Panc1 (cell line): ENCODE measurements at regions not wholly inside any gene's neighbourhood (a gene's known extent, or its start where the extent isn't known, plus 50 kb on each side); places are given as distances from the start of the nearest gene placed in this dataset.

Experiments used
- ATAC-seq: fragments of 200-7000 bp; cut with Tn5 transposase; 2 replicates; pipeline ENCODE4 v1.9.1; 2020; ENCODE audit warnings: mild to moderate bottlenecking, moderate library complexity
- BruUV-seq: library from RNA; stranded (reverse); fragments of 400-500 nt; replicated peaks from 2 replicates; lab custom pipeline; 2021; lab: Mats Ljungman, UMichigan
- CTCF ChIA-PET: fragments of 300-600 bp; sonication (Branson Sonifier 250); formaldehyde crosslinking; loops from one replicate; lab custom pipeline; 2022; ENCODE audit warnings: antibody characterized with exemption; lab: Charles Lee
- POLR2A ChIA-PET: fragments of 300-600 bp; sonication (Branson Sonifier 250); formaldehyde crosslinking; loops from one replicate; lab custom pipeline; 2022; ENCODE audit warnings: antibody characterized with exemption; lab: Charles Lee
- DNase-seq: peaks from one replicate; pipeline ENCODE4 v3.0.0-alpha.2; 2010; ENCODE audit warnings: low read depth, low spot score
- H3K27ac ChIP-seq: 2 replicates; pipeline ENCODE4 v1.5.1; 2011; ENCODE audit warnings: mild to moderate bottlenecking, low read length, inconsistent platforms
- H3K27me3 ChIP-seq: fragments of 200-500 bp; sonication (Bioruptor generic); 2 replicates; pipeline ENCODE4 v1.6.0; 2014; ENCODE audit warnings: low read length, inconsistent platforms; ENCODE audit not compliant: control insufficient read depth, insufficient read depth
- H3K36me3 ChIP-seq: fragments of 200-500 bp; sonication (Bioruptor generic); 2 replicates; pipeline ENCODE4 v1.5.1; 2014; ENCODE audit warnings: inconsistent platforms, mild to moderate bottlenecking, low read length, moderate library complexity; ENCODE audit not compliant: control insufficient read depth, insufficient read depth
- H3K4me1 ChIP-seq: 2 replicates; pipeline ENCODE4 v1.5.1; 2011; ENCODE audit warnings: inconsistent platforms, mild to moderate bottlenecking, low read length, moderate library complexity; ENCODE audit not compliant: control insufficient read depth, insufficient read depth
- H3K4me3 ChIP-seq, 2 experiments: 2 replicates each; pipeline ENCODE4 v1.5.1; 2011 to 2012; ENCODE audit warnings: low read depth in 2 of 2, low read length in 2 of 2, mild to moderate bottlenecking in 2 of 2, inconsistent platforms in 1 of 2, moderate library complexity in 1 of 2
- H3K9me3 ChIP-seq: fragments of 200-500 bp; sonication (Bioruptor generic); 2 replicates; pipeline ENCODE4 v1.5.1; 2014; ENCODE audit warnings: low read depth, mild to moderate bottlenecking, inconsistent platforms, low read length, moderate library complexity; ENCODE audit not compliant: control insufficient read depth, insufficient read depth
- CTCF ChIP-seq: fragments of 450-650 bp; IDR thresholded peaks from 2 replicates; pipeline ENCODE4 v1.5.1; 2017; ENCODE audit warnings: mild to moderate bottlenecking
- POLR2AphosphoS5 ChIP-seq: IDR thresholded peaks from 2 replicates; pipeline ENCODE4 v1.6.1; 2012; ENCODE audit warnings: mild to moderate bottlenecking, low read depth, low read length, moderate library complexity
- REST ChIP-seq, 2 experiments: IDR thresholded peaks; 2 replicates each; pipeline ENCODE4 v1.6.1; 2011 to 2012; ENCODE audit warnings: low read depth in 2 of 2, control low read depth in 1 of 2, low read length in 1 of 2, mild to moderate bottlenecking in 1 of 2, moderate library complexity in 1 of 2; ENCODE audit not compliant: insufficient read depth in 1 of 2
- SIN3A ChIP-seq: IDR thresholded peaks from 2 replicates; pipeline ENCODE4 v1.6.1; 2012; ENCODE audit warnings: low read depth, mild to moderate bottlenecking, low read length, moderate library complexity, borderline replicate concordance; ENCODE audit not compliant: insufficient read depth
- TCF7L2 ChIP-seq: IDR thresholded peaks from 2 replicates; pipeline ENCODE4 v1.6.1; 2011; ENCODE audit warnings: mild to moderate bottlenecking, low read depth, low read length, inconsistent platforms
- in situ Hi-C: cut with HindIII; loops from 2 replicates; pipeline ENCODE4 v1.10.0; 2016; ENCODE audit warnings: low sequenced_read_pairs, low pct_unique_long_range_greater_than_20kb
- intact Hi-C: fragments of 100-400 bp; cut with micrococcal nuclease; formaldehyde crosslinking; loops from one replicate; pipeline ENCODE4 v1.10.0; 2022; ENCODE audit not compliant: unreplicated experiment

GRCh38 chr3:152589644-152590043, 245.3 kb upstream of the P2RY1 start:
- TF ChIP-seq SIN3A (no peak), REST (IDR thresholded peaks at IDR 0.05; ENCODE audit: insufficient read depth in 1 of 2, low read depth in 2 of 2, low read length in 1 of 2) (no peak)
- no peak overlapping the region for H3K27ac ChIP-seq
- H3K4me3 ChIP-seq = no peak overlapping the region
- DNase-seq (no peak), ATAC-seq (no peak)
- in situ Hi-C loops = no loop called here
- H3K4me1 ChIP-seq = no peaks in the 10 kb centered on the region
- no peaks in the 10 kb centered on the region for H3K27me3 ChIP-seq
- CTCF ChIA-PET = no interaction called here
- POLR2A ChIA-PET = interaction anchor here (0.6 kb wide), 1 partner anchor 316 kb away, joined by 4 read pairs; no protein-coding TSS in a partner anchor
- intact Hi-C loops = no loop called here
- H3K9me3 ChIP-seq = no peaks in the 10 kb centered on the region
- BruUV-seq = no TSS peak
- H3K36me3 ChIP-seq = no peaks in the 10 kb centered on the region

DNA sequence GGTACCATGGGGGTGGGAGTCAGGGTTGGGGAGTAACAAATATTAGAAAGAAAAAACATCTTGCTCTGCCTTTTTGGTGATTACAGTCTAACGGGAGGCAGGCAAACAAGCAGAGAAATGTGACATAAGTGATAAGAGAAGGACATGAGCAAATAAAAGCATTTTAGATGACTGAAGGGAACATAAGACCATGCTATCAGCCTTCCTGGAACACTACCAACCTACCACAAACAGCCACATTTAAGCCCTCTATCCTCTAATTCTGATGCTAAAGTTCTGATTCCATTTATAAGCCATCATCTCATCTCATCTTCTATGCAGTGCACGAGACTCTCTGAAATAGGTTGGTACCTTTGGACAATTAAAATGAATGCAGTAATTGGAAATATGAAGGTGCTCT, 243.4 kb upstream of the P2RY1 start:
- H3K27ac ChIP-seq = no peak overlapping the region
- no peaks in the 10 kb centered on the region for H3K36me3 ChIP-seq
- no peaks in the 10 kb centered on the region for H3K9me3 ChIP-seq
- no peak for TF ChIP-seq SIN3A
- no peak for TF ChIP-seq POLR2AphosphoS5
- no peak for TF ChIP-seq TCF7L2
- TF ChIP-seq REST (IDR thresholded peaks at IDR 0.05; ENCODE audit: insufficient read depth in 1 of 2, low read depth in 2 of 2, low read length in 1 of 2) = no peak
- no peak for TF ChIP-seq CTCF
- no peaks in the 10 kb centered on the region for H3K4me1 ChIP-seq
- no peak overlapping the region for H3K4me3 ChIP-seq
- in situ Hi-C loops = no loop called here
- no TSS peak for BruUV-seq
- ChIA-PET CTCF (no interaction called here), POLR2A (no interaction called here)
- DNase-seq (no peak), ATAC-seq (no peak)
- intact Hi-C loops = no loop called here
- H3K27me3 ChIP-seq = no peaks in the 10 kb centered on the region
